Fibroblast of skin of scalp (primary cell): ENCODE measurements at regions not wholly inside any gene's neighbourhood (a gene's known extent, or its start where the extent isn't known, plus 50 kb on each side); places are given as distances from the start of the nearest gene placed in this dataset.

Experiments
- DNase-seq: peaks from one replicate; pipeline ENCODE4 v3.0.0-alpha.2; 2013

DNA sequence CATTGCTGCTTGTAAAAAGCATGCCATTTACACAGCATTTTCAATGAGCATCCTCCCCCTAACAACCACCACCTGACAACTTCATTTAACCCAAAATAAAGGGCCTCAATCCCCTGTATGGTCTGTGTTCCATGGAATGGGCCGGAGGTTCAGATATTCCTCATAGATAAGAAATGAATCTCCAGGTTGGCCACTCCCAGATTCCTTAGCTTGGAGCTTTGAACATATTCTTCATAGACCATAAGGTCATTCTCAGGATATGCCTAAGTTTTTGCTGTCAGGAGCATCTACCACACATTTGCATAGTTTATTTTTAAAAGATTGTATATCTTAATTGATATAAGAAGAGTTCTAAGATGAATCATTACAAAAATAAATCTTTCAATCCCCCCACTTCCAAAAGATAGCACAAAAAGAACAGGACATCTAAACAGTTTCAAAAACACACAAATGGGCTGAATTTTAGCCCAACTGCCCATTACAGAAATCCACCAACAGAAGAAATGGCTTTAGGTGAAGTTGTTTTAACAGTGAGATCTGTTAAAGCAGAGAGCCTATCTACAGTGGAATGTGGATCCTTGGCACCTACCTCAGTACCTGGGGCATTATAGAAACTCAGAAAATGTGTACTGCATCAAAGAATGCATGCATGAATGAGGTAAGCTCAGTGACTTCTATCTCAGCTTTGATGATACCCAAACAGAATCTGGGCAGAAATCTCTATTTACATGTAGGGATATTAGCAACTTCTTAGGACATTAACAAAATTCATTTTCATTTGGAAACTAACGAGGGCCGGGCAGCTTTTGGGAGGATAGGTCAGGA is 179.8 kb downstream of the SEC61B start:
- no peak for DNase-seq

- DNase-seq = no peak
These were observed 181.3 kb downstream of the SEC61B start for GRCh38 chr9:99403371-99403770.

DNA sequence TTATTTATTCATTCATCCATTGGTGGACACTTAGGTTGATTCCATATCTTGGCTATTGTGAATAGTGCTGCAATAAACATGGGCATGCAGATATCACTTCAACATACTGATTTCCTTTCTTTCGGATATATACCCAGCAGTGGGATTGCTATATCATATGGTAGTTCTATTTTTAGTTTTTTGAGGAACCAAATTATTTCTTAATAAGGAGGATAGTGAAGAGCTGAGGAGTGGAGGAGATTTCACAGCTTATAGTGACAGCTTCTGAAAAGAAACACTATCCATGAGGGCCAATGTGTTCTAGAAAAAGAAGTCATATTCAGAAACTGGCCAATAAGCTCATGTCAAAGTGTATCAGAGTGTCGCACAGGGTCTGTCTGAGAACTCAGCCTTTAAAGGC is 183.3 kb downstream of the SEC61B start:
- no peak for DNase-seq

- no peak for DNase-seq
These were observed 184.9 kb downstream of the SEC61B start for GRCh38 chr9:99406939-99407338.

GRCh38 chr9:99411068-99411467 is 189.0 kb downstream of the SEC61B start:
- no peak for DNase-seq

DNA sequence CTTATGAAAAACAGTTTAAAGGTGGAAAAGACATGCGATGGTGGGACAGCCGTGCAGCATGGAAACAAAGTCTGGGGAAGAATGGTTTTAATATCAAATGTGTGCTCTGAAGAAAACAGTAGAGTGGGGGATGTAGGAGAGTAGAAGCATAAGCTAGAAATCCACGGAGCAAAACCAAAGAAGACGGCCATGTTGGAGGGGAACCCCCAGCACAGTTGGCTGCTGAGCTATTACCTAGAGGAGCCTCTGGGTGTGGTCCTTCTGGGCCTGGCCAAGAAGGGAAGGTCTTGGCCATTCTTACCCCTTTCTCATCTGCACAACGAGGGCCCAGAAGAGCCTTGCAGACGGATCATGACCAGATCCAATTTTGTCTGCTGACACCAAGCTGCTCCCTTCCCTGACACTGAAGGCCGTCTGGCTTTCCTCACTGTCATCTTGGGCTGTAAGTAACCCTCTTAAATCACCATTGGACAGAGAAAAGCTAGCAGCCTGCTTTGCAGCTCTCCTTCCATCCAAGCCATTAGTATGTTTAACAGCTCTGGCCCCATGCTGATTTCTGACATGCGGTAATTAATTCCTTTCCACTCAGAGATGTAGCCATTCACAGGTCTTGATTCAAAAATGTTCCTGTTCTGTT is 189.5 kb downstream of the SEC61B start:
- peak; percentile 26 for DNase-seq

- DNase-seq = no peak
These were observed 190.5 kb downstream of the SEC61B start for GRCh38 chr9:99412606-99413005.

DNA sequence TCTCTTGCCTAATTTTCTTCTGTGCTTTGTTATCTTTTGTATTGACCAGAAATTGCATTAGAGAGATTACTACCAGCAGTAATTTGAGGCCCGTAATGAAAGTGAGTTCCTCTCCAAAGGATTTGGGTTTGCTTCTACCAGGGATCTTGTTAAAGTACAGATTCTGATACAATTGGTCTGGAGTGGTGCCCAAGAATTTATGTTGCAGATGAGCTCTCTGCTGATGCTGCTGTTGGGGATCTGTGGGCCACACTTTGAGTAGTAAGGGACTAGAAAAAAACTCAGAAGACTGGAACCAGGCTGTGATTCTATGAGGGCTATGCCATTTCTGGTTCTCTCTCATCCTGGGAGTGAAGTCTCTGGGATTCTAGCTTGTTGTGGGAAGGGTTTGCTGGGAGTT is 192.2 kb downstream of the SEC61B start:
- DNase-seq = peak; percentile 30

GRCh38 chr9:99415606-99416005 is 193.5 kb downstream of the SEC61B start:
- no peak for DNase-seq

DNA sequence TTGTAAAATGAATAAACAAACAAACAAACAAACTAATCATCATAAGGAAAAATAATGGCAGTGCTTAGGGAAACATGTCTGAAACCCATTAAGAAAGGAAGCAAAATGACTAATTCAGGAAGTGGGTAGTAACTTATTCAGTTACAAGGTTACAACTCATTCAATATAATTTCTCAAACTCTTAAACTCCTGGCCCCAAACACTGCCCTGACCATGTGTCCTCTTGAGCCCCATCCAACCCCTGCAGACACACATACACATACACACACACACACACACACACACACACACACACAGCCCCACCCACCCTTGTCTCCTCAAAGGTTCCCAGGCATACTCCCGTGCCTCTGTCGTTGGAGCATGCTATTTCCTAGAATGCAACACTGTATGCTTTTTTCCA is 193.9 kb downstream of the SEC61B start:
- no peak for DNase-seq

DNA sequence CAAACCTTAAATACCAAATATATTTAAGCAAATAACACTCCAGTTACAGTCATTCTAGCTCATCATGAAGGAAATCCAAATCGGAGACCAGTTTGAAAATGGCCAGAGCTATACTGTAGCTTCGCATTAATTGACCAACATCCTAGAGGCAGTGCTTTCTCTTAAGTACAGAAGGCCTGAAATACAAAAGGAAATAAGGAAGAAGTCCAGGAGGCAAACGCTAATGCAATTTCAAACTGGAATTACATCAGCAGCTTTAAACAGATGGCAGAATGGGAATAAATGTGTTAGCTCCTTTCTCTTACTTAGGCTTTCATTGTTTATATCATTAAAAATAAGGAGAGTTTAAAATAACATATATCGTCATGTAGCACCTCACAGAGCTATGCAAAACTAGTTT is 197.0 kb downstream of the SEC61B start:
- DNase-seq = peak; percentile 61

- DNase-seq = no peak
These were observed 199.3 kb downstream of the SEC61B start for GRCh38 chr9:99421369-99421768.

DNA sequence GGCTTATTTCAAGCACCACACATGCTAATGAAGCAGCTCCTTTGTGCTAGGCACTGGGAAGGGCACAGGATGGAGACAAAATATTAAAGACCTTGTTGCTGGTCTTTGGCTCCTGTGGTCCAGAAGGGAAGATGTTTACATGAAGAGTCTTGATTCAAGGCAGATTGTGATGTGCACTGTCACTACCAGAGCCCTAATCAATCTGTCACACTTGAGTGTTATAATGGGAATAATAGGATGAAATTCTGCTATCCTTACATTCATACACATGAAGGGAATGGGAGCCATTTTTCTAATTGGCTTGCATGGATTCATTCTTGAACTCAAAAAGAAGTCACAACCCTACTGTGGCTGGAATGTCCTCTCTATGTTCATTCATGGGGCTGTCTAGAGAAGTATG is 203.0 kb downstream of the SEC61B start:
- DNase-seq = no peak

- DNase-seq = no peak
These were observed 204.1 kb downstream of the SEC61B start for GRCh38 chr9:99425923-99426842.

DNA sequence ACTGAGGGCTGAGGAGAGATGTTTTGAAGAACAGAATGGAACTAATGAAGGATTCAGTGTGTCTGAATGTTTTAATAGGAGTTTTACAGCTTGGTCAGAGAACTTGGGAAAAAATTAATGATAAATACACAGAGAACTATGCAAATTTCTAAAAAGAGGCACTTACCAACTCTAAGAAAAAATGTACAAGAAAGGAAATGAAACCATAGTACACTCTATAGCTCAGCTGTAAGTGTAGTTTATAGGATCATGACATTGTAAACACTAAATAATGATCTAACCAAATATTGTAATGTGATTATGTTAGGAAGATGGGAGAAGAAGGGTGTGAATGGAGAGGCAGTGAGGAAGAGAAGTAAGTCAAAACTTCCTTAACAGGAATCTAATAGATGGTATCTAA is 205.2 kb downstream of the SEC61B start:
- DNase-seq = no peak

DNA sequence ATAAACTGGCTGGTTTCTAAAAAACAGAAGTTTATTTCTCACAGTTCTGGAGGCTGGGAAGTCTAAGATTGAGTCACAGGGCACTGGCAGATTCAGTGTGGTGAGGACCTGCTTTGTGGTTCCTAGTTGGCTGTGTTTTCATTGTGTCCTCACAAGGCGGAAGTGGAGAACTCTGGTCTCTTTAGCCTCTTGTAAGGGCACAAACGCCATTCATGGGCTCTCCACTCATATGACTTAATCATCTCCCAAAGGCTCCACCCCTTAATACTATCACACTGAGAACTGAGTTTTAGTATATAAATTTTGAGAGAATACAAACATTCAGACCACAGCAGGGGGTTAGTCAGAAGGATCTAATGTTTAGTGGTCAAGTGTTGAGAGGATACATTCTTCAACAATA is 208.2 kb downstream of the SEC61B start:
- peak; percentile 41 for DNase-seq

DNA sequence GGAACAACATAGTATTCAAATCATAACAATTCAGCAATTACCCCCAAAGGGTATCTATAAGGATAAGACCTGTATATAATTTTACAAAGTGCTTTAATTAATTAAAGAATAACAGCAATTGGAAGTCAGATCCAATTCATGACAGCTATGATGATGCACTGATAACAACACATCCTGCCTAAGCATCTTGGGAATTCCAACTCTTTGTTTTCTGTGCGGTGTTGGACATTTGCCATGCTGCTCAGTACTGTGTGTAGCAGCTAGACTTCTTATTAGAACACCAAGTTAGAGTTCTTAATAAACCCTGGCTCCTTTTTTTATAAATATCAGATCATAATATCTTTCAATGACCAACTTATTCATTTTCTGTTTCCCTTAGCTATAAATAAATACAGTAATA is 209.0 kb downstream of the SEC61B start:
- peak; percentile 68 for DNase-seq

DNA sequence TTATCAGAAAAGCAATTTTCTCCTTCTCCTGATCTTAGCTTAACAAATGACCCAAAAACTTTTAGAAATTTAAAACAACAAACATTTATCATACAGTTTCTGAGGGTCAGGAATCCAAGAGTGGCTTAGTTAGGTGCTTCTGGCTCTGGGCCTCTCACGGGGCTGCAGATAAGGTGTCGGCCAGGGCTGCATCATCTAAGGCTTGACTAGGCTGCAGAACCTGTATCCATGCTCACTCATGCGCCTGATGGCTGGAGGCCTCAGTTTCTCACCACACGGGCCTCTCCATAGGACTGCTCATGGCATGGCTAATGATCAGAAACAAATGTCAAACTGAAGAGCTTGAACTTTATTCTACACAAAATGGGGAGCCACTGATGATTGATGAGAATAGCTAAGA is 210.0 kb downstream of the SEC61B start:
- no peak for DNase-seq

DNA sequence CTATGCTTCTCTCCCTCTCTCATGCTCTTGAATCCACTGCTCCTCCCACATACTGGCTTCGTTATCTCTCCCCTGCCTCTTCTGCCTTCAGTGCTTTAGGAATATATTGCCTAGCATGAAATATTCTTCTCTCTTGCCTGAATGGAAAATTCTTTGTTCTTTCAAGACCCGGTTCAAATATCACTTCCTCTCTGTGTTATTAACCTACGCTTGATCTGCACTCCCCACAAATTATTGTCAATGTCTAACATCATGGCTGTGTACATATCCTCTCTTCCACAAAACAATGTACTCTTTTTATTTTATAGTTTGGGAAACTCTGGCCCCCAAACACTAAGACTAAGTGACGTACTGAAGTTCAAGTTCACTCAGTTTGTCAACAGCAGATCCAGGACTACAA is 211.0 kb downstream of the SEC61B start:
- DNase-seq = no peak

GRCh38 chr9:99433555-99433954 is 211.5 kb downstream of the SEC61B start:
- peak; percentile 89 for DNase-seq

DNA sequence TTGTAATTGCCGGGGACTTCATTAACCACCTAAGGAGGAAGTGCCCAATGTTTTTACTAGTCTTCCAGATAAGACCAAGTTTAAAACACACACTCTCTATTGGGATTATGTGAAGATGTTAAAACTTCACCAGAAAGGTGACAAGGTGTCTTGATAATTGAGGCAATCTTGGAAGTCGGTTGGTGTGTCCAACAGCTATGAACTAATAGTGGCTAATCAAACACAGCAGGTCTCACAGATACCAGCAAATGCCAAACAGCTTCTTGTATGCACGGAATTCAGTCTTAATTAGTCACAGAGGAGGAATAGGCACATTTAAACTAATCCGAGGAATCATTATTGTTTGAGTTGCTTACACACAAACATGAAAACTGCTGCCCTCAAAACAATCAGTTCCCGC is 214.5 kb downstream of the SEC61B start:
- no peak for DNase-seq

DNA sequence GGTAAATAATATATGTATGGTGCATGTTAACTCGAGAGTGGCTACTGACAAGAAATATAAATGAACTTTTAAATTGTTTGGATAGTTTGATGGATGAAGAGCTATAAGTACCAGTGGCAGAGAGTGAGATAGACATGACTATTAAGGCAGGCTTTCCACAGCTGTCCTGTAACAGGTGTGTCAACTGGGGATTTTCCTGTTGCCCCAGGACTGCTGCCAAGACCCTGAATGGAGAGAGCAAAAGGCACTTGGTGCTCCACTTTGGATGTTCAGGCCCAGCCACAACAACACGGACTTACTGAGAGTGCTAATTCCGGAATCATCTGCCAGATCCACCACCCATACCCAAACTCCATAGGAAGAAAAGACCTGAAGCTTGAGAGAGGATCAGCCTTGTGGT is 215.1 kb downstream of the SEC61B start:
- no peak for DNase-seq

DNA sequence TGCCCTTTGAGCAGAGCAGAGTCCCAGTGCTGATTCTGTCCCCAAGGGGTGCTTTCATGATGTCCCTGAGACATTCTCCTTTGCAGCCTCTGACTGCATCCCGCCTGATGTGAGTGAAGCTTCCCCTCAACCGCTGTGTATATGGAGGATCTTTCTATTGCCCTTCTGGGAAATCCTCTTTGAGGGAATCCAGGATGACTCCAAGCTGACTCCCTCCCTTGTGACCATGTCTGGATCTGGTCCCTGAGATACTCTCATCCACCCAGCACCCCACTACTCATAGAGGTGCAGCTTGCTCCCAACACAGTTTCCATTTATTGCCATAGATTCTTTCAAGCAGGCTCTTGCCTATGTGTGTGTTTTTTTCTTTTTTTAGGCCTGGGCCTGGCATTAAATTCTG is 216.5 kb downstream of the SEC61B start:
- no peak for DNase-seq
